HG03378 (cell line): ENCODE measurements at regions not wholly inside any gene's neighbourhood (a gene's known extent, or its start where the extent isn't known, plus 50 kb on each side); places are given as distances from the start of the nearest gene placed in this dataset.
A peak's percentile ranks its signal among the peaks of the same experiment; 100 is the strongest.
"Not testable (repeated sequence)": the region's sequence is repeated elsewhere in the genome, so short reads cannot be mapped to it uniquely, and the experiment has no call there.

Source experiments
- ATAC-seq: cut with Tn5 transposase; IDR thresholded peaks from one replicate; pipeline ENCODE4 v1.9.1; 2021; ENCODE audit warnings: mild to moderate bottlenecking, moderate library complexity; ENCODE audit not compliant: unreplicated experiment

GRCh38 chr18:14190776-14191442, 58.7 kb upstream of the ZNF519 start:
- ATAC-seq: peak; percentile 99

GRCh38 chr18:14189858-14190257, 57.6 kb upstream of the ZNF519 start:
- peak; percentile 83 for ATAC-seq

- ATAC-seq: not testable (repeated sequence)
Observed at GRCh38 chr18:14188751-14189406, 56.6 kb upstream of the ZNF519 start.
